SU-DHL-6 (cell line): ENCODE measurements at regions not wholly inside any gene's neighbourhood (a gene's known extent, or its start where the extent isn't known, plus 50 kb on each side); places are given as distances from the start of the nearest gene placed in this dataset.

Source experiments
- EZH2phosphoT487 ChIP-seq: fragments of 200-600 bp; sonication (generic), shearing (Covaris generic); conservative IDR thresholded peaks from 2 replicates; pipeline ENCODE4 v1.6.1; 2018; ENCODE audit warnings: mild to moderate bottlenecking, antibody characterized with exemption, low read length, moderate library complexity, mixed read lengths
- TF ChIP-seq, protein P1 (sequence below): fragments of 200-600 bp; sonication (generic); IDR thresholded peaks from one replicate; pipeline ENCODE4 v1.5.1; 2017; ENCODE audit warnings: antibody characterized with exemption, mild to moderate bottlenecking, low read length, moderate library complexity; ENCODE audit not compliant: insufficient read depth, poor library complexity, severe bottlenecking

DNA sequence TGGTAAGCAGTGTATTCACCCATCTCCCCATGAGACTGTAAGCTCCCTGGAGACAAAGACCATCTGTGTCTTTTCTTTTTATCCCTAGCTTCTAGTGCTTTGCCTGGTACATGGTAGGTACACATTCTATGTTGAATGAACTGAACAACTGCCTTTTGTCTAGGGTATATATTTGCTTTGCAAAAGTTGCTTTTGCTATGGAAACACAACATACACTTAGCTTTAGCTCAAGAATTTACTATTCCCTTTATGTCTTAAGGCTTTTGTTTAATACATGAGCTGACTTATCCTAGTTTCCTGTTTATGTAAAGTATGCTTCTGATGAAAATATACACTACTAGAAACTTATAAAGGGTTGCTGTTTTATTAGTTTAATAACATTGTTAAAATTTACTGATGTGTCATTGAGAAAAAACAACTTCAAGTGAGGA is 198.2 kb downstream of the PRL start:
- TF ChIP-seq, protein P1, sequence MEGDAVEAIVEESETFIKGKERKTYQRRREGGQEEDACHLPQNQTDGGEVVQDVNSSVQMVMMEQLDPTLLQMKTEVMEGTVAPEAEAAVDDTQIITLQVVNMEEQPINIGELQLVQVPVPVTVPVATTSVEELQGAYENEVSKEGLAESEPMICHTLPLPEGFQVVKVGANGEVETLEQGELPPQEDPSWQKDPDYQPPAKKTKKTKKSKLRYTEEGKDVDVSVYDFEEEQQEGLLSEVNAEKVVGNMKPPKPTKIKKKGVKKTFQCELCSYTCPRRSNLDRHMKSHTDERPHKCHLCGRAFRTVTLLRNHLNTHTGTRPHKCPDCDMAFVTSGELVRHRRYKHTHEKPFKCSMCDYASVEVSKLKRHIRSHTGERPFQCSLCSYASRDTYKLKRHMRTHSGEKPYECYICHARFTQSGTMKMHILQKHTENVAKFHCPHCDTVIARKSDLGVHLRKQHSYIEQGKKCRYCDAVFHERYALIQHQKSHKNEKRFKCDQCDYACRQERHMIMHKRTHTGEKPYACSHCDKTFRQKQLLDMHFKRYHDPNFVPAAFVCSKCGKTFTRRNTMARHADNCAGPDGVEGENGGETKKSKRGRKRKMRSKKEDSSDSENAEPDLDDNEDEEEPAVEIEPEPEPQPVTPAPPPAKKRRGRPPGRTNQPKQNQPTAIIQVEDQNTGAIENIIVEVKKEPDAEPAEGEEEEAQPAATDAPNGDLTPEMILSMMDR = no peak
- no peak for TF ChIP-seq EZH2phosphoT487
